Keratinocyte (primary cell): ENCODE measurements at regions not wholly inside any gene's neighbourhood (a gene's known extent, or its start where the extent isn't known, plus 50 kb on each side); places are given as distances from the start of the nearest gene placed in this dataset.

Source experiments
- DNase-seq: peaks from one replicate; pipeline ENCODE4 v3.0.0-alpha.2; 2011; ENCODE audit warnings: low read depth, missing footprints, low spot score
- FAIRE-seq: peaks from 2 replicates; lab custom pipeline; 2011; peaks lifted over from hg19 to GRCh38; lab: Jason Lieb, UNC
- H2AFZ ChIP-seq: 2 replicates; pipeline ENCODE4 v1.6.0; 2012; ENCODE audit warnings: low read length, control low read depth, inconsistent platforms; ENCODE audit not compliant: control insufficient read depth
- H3K27ac ChIP-seq: 2 replicates; pipeline ENCODE4 v1.5.1; 2011; ENCODE audit warnings: low read length; ENCODE audit not compliant: control insufficient read depth, insufficient read depth
- H3K27me3 ChIP-seq: 3 replicates; pipeline ENCODE4 v1.6.0; 2011; ENCODE audit warnings: low read length; ENCODE audit not compliant: control insufficient read depth, insufficient read depth; ENCODE audit errors: extremely low read depth
- H3K36me3 ChIP-seq, 2 experiments: 2 replicates in 1 of 2; 3 replicates in 1 of 2; pipeline ENCODE4 v1.5.1; 2011; ENCODE audit warnings: low read length in 2 of 2, mild to moderate bottlenecking in 1 of 2; ENCODE audit not compliant: control insufficient read depth in 2 of 2, insufficient read depth in 2 of 2; ENCODE audit errors: extremely low read depth in 1 of 2
- H3K4me1 ChIP-seq: 3 replicates; pipeline ENCODE4 v1.5.1; 2011; ENCODE audit warnings: low read length; ENCODE audit not compliant: control insufficient read depth, insufficient read depth; ENCODE audit errors: extremely low read depth
- H3K4me2 ChIP-seq: 3 replicates; pipeline ENCODE4 v1.6.0; 2011; ENCODE audit warnings: low read depth, low read length; ENCODE audit not compliant: control insufficient read depth, insufficient read depth; ENCODE audit errors: extremely low read depth
- H3K4me3 ChIP-seq, 3 experiments: fragments of 200-600 bp in 1 of 3; sonication (generic) in 1 of 3; 2 replicates in 2 of 3; 3 replicates in 1 of 3; pipeline ENCODE4 v1.5.1; 2011 to 2016; ENCODE audit warnings: low read length in 3 of 3, mild to moderate bottlenecking in 3 of 3, control low read depth in 2 of 3, inconsistent platforms in 1 of 3, low read depth in 1 of 3, mixed read lengths in 1 of 3, mixed run types in 1 of 3, moderate library complexity in 1 of 3; ENCODE audit not compliant: control insufficient read depth in 2 of 3, insufficient read depth in 2 of 3; ENCODE audit errors: extremely low read depth in 1 of 3
- H3K79me2 ChIP-seq: 2 replicates; pipeline ENCODE4 v1.6.0; 2012; ENCODE audit warnings: low read length; ENCODE audit not compliant: control insufficient read depth, insufficient read depth
- H3K9ac ChIP-seq: 3 replicates; pipeline ENCODE4 v1.6.0; 2011; ENCODE audit warnings: low read length; ENCODE audit not compliant: control insufficient read depth, insufficient read depth; ENCODE audit errors: extremely low read depth
- H3K9me1 ChIP-seq: 3 replicates; pipeline ENCODE4 v1.6.0; 2011; ENCODE audit warnings: low read length; ENCODE audit not compliant: control insufficient read depth, insufficient read depth; ENCODE audit errors: extremely low read depth
- H3K9me3 ChIP-seq: 2 replicates; pipeline ENCODE4 v1.5.1; 2012; ENCODE audit warnings: low read depth, low read length; ENCODE audit not compliant: control insufficient read depth
- H4K20me1 ChIP-seq: 3 replicates; pipeline ENCODE4 v1.6.0; 2011; ENCODE audit warnings: low read length; ENCODE audit not compliant: control insufficient read depth, insufficient read depth; ENCODE audit errors: extremely low read depth
- EZH2 ChIP-seq: IDR thresholded peaks from one replicate; pipeline ENCODE4 v1.6.1; 2012; ENCODE audit warnings: inconsistent platforms, mild to moderate bottlenecking, low read length, moderate library complexity
- dilution Hi-C: fragments of 300-500 bp; cut with MboI; formaldehyde crosslinking; loops from one replicate; pipeline ENCODE4 v1.7.0; 2020; ENCODE audit warnings: low sequenced_read_pairs; ENCODE audit not compliant: extremely low pct_ligation_motif_present
- TF ChIP-seq, protein P1 (sequence below), 3 experiments: IDR thresholded peaks in 1 of 3; conservative IDR thresholded peaks in 1 of 3; optimal IDR thresholded peaks in 1 of 3; 2 replicates in 2 of 3; 3 replicates in 1 of 3; pipeline versions ENCODE3 to v1.5.1; 2011; ENCODE audit warnings: low read length in 3 of 3, mild to moderate bottlenecking in 3 of 3, moderate library complexity in 2 of 3, control low read depth in 1 of 3, inconsistent platforms in 1 of 3; ENCODE audit not compliant: insufficient read depth in 2 of 3; ENCODE audit errors: extremely low read depth in 1 of 3

- TF ChIP-seq EZH2 = no peak
- TF ChIP-seq, protein P1, sequence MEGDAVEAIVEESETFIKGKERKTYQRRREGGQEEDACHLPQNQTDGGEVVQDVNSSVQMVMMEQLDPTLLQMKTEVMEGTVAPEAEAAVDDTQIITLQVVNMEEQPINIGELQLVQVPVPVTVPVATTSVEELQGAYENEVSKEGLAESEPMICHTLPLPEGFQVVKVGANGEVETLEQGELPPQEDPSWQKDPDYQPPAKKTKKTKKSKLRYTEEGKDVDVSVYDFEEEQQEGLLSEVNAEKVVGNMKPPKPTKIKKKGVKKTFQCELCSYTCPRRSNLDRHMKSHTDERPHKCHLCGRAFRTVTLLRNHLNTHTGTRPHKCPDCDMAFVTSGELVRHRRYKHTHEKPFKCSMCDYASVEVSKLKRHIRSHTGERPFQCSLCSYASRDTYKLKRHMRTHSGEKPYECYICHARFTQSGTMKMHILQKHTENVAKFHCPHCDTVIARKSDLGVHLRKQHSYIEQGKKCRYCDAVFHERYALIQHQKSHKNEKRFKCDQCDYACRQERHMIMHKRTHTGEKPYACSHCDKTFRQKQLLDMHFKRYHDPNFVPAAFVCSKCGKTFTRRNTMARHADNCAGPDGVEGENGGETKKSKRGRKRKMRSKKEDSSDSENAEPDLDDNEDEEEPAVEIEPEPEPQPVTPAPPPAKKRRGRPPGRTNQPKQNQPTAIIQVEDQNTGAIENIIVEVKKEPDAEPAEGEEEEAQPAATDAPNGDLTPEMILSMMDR (optimal IDR thresholded peaks at IDR 0.05 in 1 of 3, IDR thresholded peaks at IDR 0.05 in 1 of 3, conservative IDR thresholded peaks at IDR 0.05 in 1 of 3; ENCODE audit: extremely low read depth in 1 of 3, insufficient read depth in 2 of 3, low read length in 3 of 3) = no peak
- H4K20me1 ChIP-seq = no peaks in the 10 kb centered on the region
- peaks cover 32% of the 10 kb centered on the region for H3K4me1 ChIP-seq
- no peak overlapping the region for H2AFZ ChIP-seq
- H3K9me3 ChIP-seq = no peaks in the 10 kb centered on the region
- dilution Hi-C loops = no loop called here
- no peaks in the 10 kb centered on the region for H3K27me3 ChIP-seq
- H3K79me2 ChIP-seq = no peaks in the 10 kb centered on the region
- no peaks in the 10 kb centered on the region for H3K9me1 ChIP-seq
- peak overlapping the region; percentile 88 for H3K4me2 ChIP-seq
- FAIRE-seq (peak; percentile 52), DNase-seq (no peak)
- no peaks in the 10 kb centered on the region for H3K36me3 ChIP-seq
- H3K27ac ChIP-seq = peak overlapping the region; percentile 99
- peak overlapping the region; percentile 78 for H3K9ac ChIP-seq
- peak overlapping the region in 2 of 3 experiments; percentile 40 to 41 for H3K4me3 ChIP-seq
Measured at GRCh38 chr7:41147606-41148485, 555.0 kb downstream of the INHBA start.

- Histone ChIP-seq H3K27me3 (no peaks in the 10 kb centered on the region), H3K9me3 (no peaks in the 10 kb centered on the region), H3K4me1 (peaks cover 32% of the 10 kb centered on the region), H2AFZ (no peak overlapping the region), H3K4me3 (no peak overlapping the region), H3K9ac (no peak overlapping the region), H3K27ac (peak overlapping the region; percentile 99), H3K4me2 (no peak overlapping the region), H3K9me1 (no peaks in the 10 kb centered on the region), H4K20me1 (no peaks in the 10 kb centered on the region), H3K36me3 (no peaks in the 10 kb centered on the region), H3K79me2 (no peaks in the 10 kb centered on the region)
- no peak for FAIRE-seq
- no peak for TF ChIP-seq EZH2
- TF ChIP-seq, protein P1 (optimal IDR thresholded peaks at IDR 0.05 in 1 of 3, IDR thresholded peaks at IDR 0.05 in 1 of 3, conservative IDR thresholded peaks at IDR 0.05 in 1 of 3; ENCODE audit: extremely low read depth in 1 of 3, insufficient read depth in 2 of 3, low read length in 3 of 3) = no peak
- no peak for DNase-seq
- dilution Hi-C loops = no loop called here
Measured at GRCh38 chr7:41146429-41146828, 556.5 kb downstream of the INHBA start.
